ENCODE measurements at regions not wholly inside any gene's neighbourhood (a gene's known extent, or its start where the extent isn't known, plus 50 kb on each side); places are given as distances from the start of the nearest gene placed in this dataset.
"Not testable (repeated sequence)": the region's sequence is repeated elsewhere in the genome, so short reads cannot be mapped to it uniquely, and the experiment has no call there.

- Mint-ChIP-seq H3K36me3 (ENCODE audit: low read depth) (no peaks in the 10 kb centered on the region), H3K4me3 (no peak overlapping the region), H3K4me1 (ENCODE audit: low read depth) (no peaks in the 10 kb centered on the region), H3K9me3 (no peaks in the 10 kb centered on the region), H3K27me3 (ENCODE audit: low read depth) (peaks cover under 1% of the 10 kb centered on the region), H3K27ac (no peak overlapping the region)
- no peak for DNase-seq
- CTCF ChIA-PET = no interaction called here
- intact Hi-C loops (cut with micrococcal nuclease) = no loop called here
These were observed 177.9 kb upstream of the C1orf87 start for GRCh38 chr1:60251426-60251825.

- H3K27me3 Mint-ChIP-seq (ENCODE audit: low read depth); H3K27ac Mint-ChIP-seq; H3K9me3 Mint-ChIP-seq; intact Hi-C loops (cut with micrococcal nuclease); H3K4me3 Mint-ChIP-seq; DNase-seq; CTCF ChIA-PET; H3K4me1 Mint-ChIP-seq (ENCODE audit: low read depth); H3K36me3 Mint-ChIP-seq (ENCODE audit: low read depth): not testable (repeated sequence)
These were observed 173.9 kb upstream of the C1orf87 start for GRCh38 chr1:60247467-60247866.

GRCh38 chr1:60245324-60245723 lies 171.8 kb upstream of the C1orf87 start:
- DNase-seq = no peak
- intact Hi-C loops (cut with micrococcal nuclease) = no loop called here
- H3K4me1 Mint-ChIP-seq (ENCODE audit: low read depth) = no peaks in the 10 kb centered on the region
- peaks cover 6% of the 10 kb centered on the region for H3K27me3 Mint-ChIP-seq (ENCODE audit: low read depth)
- H3K9me3 Mint-ChIP-seq = no peaks in the 10 kb centered on the region
- H3K27ac Mint-ChIP-seq = no peak overlapping the region
- CTCF ChIA-PET = no interaction called here
- H3K4me3 Mint-ChIP-seq = no peak overlapping the region
- H3K36me3 Mint-ChIP-seq (ENCODE audit: low read depth) = no peaks in the 10 kb centered on the region

- intact Hi-C loops (cut with micrococcal nuclease) = loop anchor here (1.0 kb wide), 1 partner anchor 30 kb away; no protein-coding TSS in a partner anchor
- Mint-ChIP-seq H3K27ac (no peak overlapping the region), H3K4me1 (ENCODE audit: low read depth) (no peaks in the 10 kb centered on the region), H3K27me3 (ENCODE audit: low read depth) (peaks cover 6% of the 10 kb centered on the region), H3K36me3 (ENCODE audit: low read depth) (no peaks in the 10 kb centered on the region), H3K4me3 (no peak overlapping the region), H3K9me3 (no peaks in the 10 kb centered on the region)
- no peak for DNase-seq
- CTCF ChIA-PET = no interaction called here
These were observed 171.3 kb upstream of the C1orf87 start for GRCh38 chr1:60244906-60245305.

- CTCF ChIA-PET = interaction anchor here (0.6 kb wide), 1 partner anchor 263 kb away, joined by 3 read pairs; no protein-coding TSS in a partner anchor
- H3K27me3 Mint-ChIP-seq (ENCODE audit: low read depth) = no peaks in the 10 kb centered on the region
- H3K4me3 Mint-ChIP-seq = no peak overlapping the region
- no peaks in the 10 kb centered on the region for H3K9me3 Mint-ChIP-seq
- intact Hi-C loops (cut with micrococcal nuclease) = no loop called here
- no peaks in the 10 kb centered on the region for H3K36me3 Mint-ChIP-seq (ENCODE audit: low read depth)
- no peak overlapping the region for H3K27ac Mint-ChIP-seq
- no peak for DNase-seq
- H3K4me1 Mint-ChIP-seq (ENCODE audit: low read depth) = no peaks in the 10 kb centered on the region
These were observed 161.7 kb upstream of the C1orf87 start for GRCh38 chr1:60235275-60235674.

GRCh38 chr1:60234776-60235175 lies 161.2 kb upstream of the C1orf87 start:
- DNase-seq = no peak
- no peaks in the 10 kb centered on the region for H3K36me3 Mint-ChIP-seq (ENCODE audit: low read depth)
- H3K27me3 Mint-ChIP-seq (ENCODE audit: low read depth) = no peaks in the 10 kb centered on the region
- no peak overlapping the region for H3K4me3 Mint-ChIP-seq
- H3K4me1 Mint-ChIP-seq (ENCODE audit: low read depth) = no peaks in the 10 kb centered on the region
- intact Hi-C loops (cut with micrococcal nuclease) = no loop called here
- CTCF ChIA-PET = interaction anchor here (0.6 kb wide), 1 partner anchor 264 kb away, joined by 3 read pairs; no protein-coding TSS in a partner anchor
- H3K27ac Mint-ChIP-seq = no peak overlapping the region
- no peaks in the 10 kb centered on the region for H3K9me3 Mint-ChIP-seq

- H3K4me3 Mint-ChIP-seq = no peak overlapping the region
- intact Hi-C loops (cut with micrococcal nuclease) = no loop called here
- CTCF ChIA-PET = no interaction called here
- no peak for DNase-seq
- H3K27me3 Mint-ChIP-seq (ENCODE audit: low read depth) = peaks cover 3% of the 10 kb centered on the region
- no peaks in the 10 kb centered on the region for H3K36me3 Mint-ChIP-seq (ENCODE audit: low read depth)
- peaks cover 3% of the 10 kb centered on the region for H3K4me1 Mint-ChIP-seq (ENCODE audit: low read depth)
- H3K27ac Mint-ChIP-seq = no peak overlapping the region
- no peaks in the 10 kb centered on the region for H3K9me3 Mint-ChIP-seq
These were observed 156.3 kb upstream of the C1orf87 start for GRCh38 chr1:60229821-60230220.

GRCh38 chr1:60228041-60228491 lies 154.5 kb upstream of the C1orf87 start:
- Mint-ChIP-seq H3K9me3 (no peaks in the 10 kb centered on the region), H3K36me3 (ENCODE audit: low read depth) (no peaks in the 10 kb centered on the region), H3K27me3 (ENCODE audit: low read depth) (peaks cover 3% of the 10 kb centered on the region), H3K27ac (no peak overlapping the region), H3K4me1 (ENCODE audit: low read depth) (peaks cover 3% of the 10 kb centered on the region), H3K4me3 (no peak overlapping the region)
- CTCF ChIA-PET = interaction anchor here (0.6 kb wide), 1 partner anchor 335 kb away, joined by 3 read pairs; no protein-coding TSS in a partner anchor
- intact Hi-C loops (cut with micrococcal nuclease) = no loop called here
- DNase-seq = no peak

- H3K36me3 Mint-ChIP-seq (ENCODE audit: low read depth) = no peaks in the 10 kb centered on the region
- H3K27ac Mint-ChIP-seq = no peak overlapping the region
- H3K4me1 Mint-ChIP-seq (ENCODE audit: low read depth) = peaks cover 3% of the 10 kb centered on the region
- no peak overlapping the region for H3K4me3 Mint-ChIP-seq
- intact Hi-C loops (cut with micrococcal nuclease) = no loop called here
- H3K27me3 Mint-ChIP-seq (ENCODE audit: low read depth) = peaks cover 3% of the 10 kb centered on the region
- DNase-seq = no peak
- CTCF ChIA-PET = no interaction called here
- H3K9me3 Mint-ChIP-seq = no peaks in the 10 kb centered on the region
These were observed 154.0 kb upstream of the C1orf87 start for GRCh38 chr1:60227601-60228000.

GRCh38 chr1:60225486-60225885 lies 151.9 kb upstream of the C1orf87 start:
- DNase-seq = no peak
- CTCF ChIA-PET = no interaction called here
- no peak overlapping the region for H3K4me3 Mint-ChIP-seq
- H3K36me3 Mint-ChIP-seq (ENCODE audit: low read depth) = no peaks in the 10 kb centered on the region
- no peak overlapping the region for H3K27ac Mint-ChIP-seq
- peaks cover 3% of the 10 kb centered on the region for H3K27me3 Mint-ChIP-seq (ENCODE audit: low read depth)
- H3K9me3 Mint-ChIP-seq = no peaks in the 10 kb centered on the region
- peaks cover 3% of the 10 kb centered on the region for H3K4me1 Mint-ChIP-seq (ENCODE audit: low read depth)
- intact Hi-C loops (cut with micrococcal nuclease) = no loop called here

- CTCF ChIA-PET = no interaction called here
- no peaks in the 10 kb centered on the region for H3K9me3 Mint-ChIP-seq
- DNase-seq = no peak
- peaks cover 3% of the 10 kb centered on the region for H3K4me1 Mint-ChIP-seq (ENCODE audit: low read depth)
- no peaks in the 10 kb centered on the region for H3K36me3 Mint-ChIP-seq (ENCODE audit: low read depth)
- H3K27me3 Mint-ChIP-seq (ENCODE audit: low read depth) = peaks cover 3% of the 10 kb centered on the region
- no peak overlapping the region for H3K27ac Mint-ChIP-seq
- H3K4me3 Mint-ChIP-seq = no peak overlapping the region
- intact Hi-C loops (cut with micrococcal nuclease) = no loop called here
These were observed 151.0 kb upstream of the C1orf87 start for GRCh38 chr1:60224523-60224922.

GRCh38 chr1:60223158-60223557 lies 149.6 kb upstream of the C1orf87 start:
- Mint-ChIP-seq H3K36me3 (ENCODE audit: low read depth) (no peaks in the 10 kb centered on the region), H3K4me3 (no peak overlapping the region), H3K9me3 (no peaks in the 10 kb centered on the region), H3K4me1 (ENCODE audit: low read depth) (peaks cover 3% of the 10 kb centered on the region), H3K27me3 (ENCODE audit: low read depth) (peaks cover 3% of the 10 kb centered on the region), H3K27ac (no peak overlapping the region)
- intact Hi-C loops (cut with micrococcal nuclease) = no loop called here
- CTCF ChIA-PET = no interaction called here
- no peak for DNase-seq

- no peak for DNase-seq
- no peak overlapping the region for H3K27ac Mint-ChIP-seq
- H3K9me3 Mint-ChIP-seq = no peaks in the 10 kb centered on the region
- H3K36me3 Mint-ChIP-seq (ENCODE audit: low read depth) = no peaks in the 10 kb centered on the region
- peaks cover 3% of the 10 kb centered on the region for H3K27me3 Mint-ChIP-seq (ENCODE audit: low read depth)
- intact Hi-C loops (cut with micrococcal nuclease) = no loop called here
- no peak overlapping the region for H3K4me3 Mint-ChIP-seq
- CTCF ChIA-PET = no interaction called here
- no peaks in the 10 kb centered on the region for H3K4me1 Mint-ChIP-seq (ENCODE audit: low read depth)
These were observed 149.0 kb upstream of the C1orf87 start for GRCh38 chr1:60222360-60223115.

Data from activated naive CD4-positive, alpha-beta T cell treated with anti-CD3 and anti-CD28 coated beads for 36 hours (primary cell).